IMR-90 (cell line): ENCODE measurements at regions not wholly inside any gene's neighbourhood (a gene's known extent, or its start where the extent isn't known, plus 50 kb on each side); places are given as distances from the start of the nearest gene placed in this dataset.

ENCODE experiments used
- ATAC-seq: fragments of 200-7000 bp; cut with Tn5 transposase; 2 replicates; pipeline ENCODE4 v1.9.1; 2020; ENCODE audit warnings: low read depth, mild to moderate bottlenecking, moderate library complexity
- BruUV-seq: library from RNA; stranded (reverse); fragments of 400-500 nt; replicated peaks from 2 replicates; lab custom pipeline; 2021; lab: Mats Ljungman, UMichigan
- CTCF ChIA-PET: fragments of 300-600 bp; formaldehyde crosslinking; extraction: SDS; loops from one replicate; lab custom pipeline; 2021; ENCODE audit warnings: antibody characterized with exemption; lab: Yijun Ruan, JAX
- POLR2A ChIA-PET: fragments of 300-600 bp; sonication (Branson Sonifier 250); formaldehyde crosslinking; loops from one replicate; lab custom pipeline; 2022; ENCODE audit warnings: antibody characterized with exemption; ENCODE audit not compliant: unreplicated experiment; lab: Charles Lee
- DNase-seq: peaks from one replicate; pipeline ENCODE4 v3.0.0; 2013
- H2AFZ ChIP-seq: replicated peaks from 2 replicates; pipeline ENCODE3; 2013; ENCODE audit warnings: low read length, mild to moderate bottlenecking; ENCODE audit not compliant: poor library complexity
- H2AK5ac ChIP-seq: 2 replicates; pipeline ENCODE4 v1.6.1; 2013; ENCODE audit warnings: low read depth, low read length, inconsistent platforms
- H2AK9ac ChIP-seq: replicated peaks from 2 replicates; pipeline ENCODE3; 2013; ENCODE audit warnings: mild to moderate bottlenecking, low read depth, low read length, moderate library complexity; ENCODE audit not compliant: poor library complexity
- H2BK120ac ChIP-seq: 2 replicates; pipeline ENCODE4 v1.6.1; 2013; ENCODE audit warnings: low read depth, low read length, inconsistent platforms
- H2BK15ac ChIP-seq: 3 replicates; pipeline ENCODE4 v1.6.1; 2013; ENCODE audit warnings: low read depth, low read length, inconsistent platforms
- H2BK20ac ChIP-seq: 2 replicates; pipeline ENCODE4 v1.6.1; 2013; ENCODE audit warnings: low read depth, mild to moderate bottlenecking, inconsistent platforms, low read length, moderate library complexity
- H2BK5ac ChIP-seq: 2 replicates; pipeline ENCODE4 v1.6.1; 2013; ENCODE audit warnings: mild to moderate bottlenecking, low read depth, low read length, inconsistent platforms; ENCODE audit not compliant: poor library complexity, severe bottlenecking
- H3K14ac ChIP-seq: replicated peaks from 2 replicates; pipeline ENCODE4 v1.6.1; 2013; ENCODE audit warnings: low read depth, low read length, inconsistent platforms
- H3K18ac ChIP-seq: 2 replicates; pipeline ENCODE4 v1.6.1; 2013; ENCODE audit warnings: low read depth, low read length, control low read depth
- H3K23ac ChIP-seq: 2 replicates; pipeline ENCODE4 v1.6.1; 2013; ENCODE audit warnings: low read depth, low read length, inconsistent platforms
- H3K27ac ChIP-seq: 2 replicates; pipeline ENCODE4 v1.5.1; 2013; ENCODE audit warnings: mild to moderate bottlenecking, control low read depth, low read length; ENCODE audit not compliant: insufficient read depth
- H3K27me3 ChIP-seq: 2 replicates; pipeline ENCODE4 v1.6.1; 2013; ENCODE audit warnings: low read length; ENCODE audit not compliant: control insufficient read depth, insufficient read depth
- H3K36me3 ChIP-seq: 2 replicates; pipeline ENCODE4 v1.6.1; 2013; ENCODE audit warnings: low read length, mixed read lengths; ENCODE audit not compliant: control insufficient read depth, insufficient read depth
- H3K4ac ChIP-seq: 2 replicates; pipeline ENCODE4 v1.6.1; 2013; ENCODE audit warnings: low read depth, low read length, inconsistent platforms
- H3K4me1 ChIP-seq: 2 replicates; pipeline ENCODE4 v1.6.1; 2013; ENCODE audit warnings: low read length, mixed read lengths; ENCODE audit not compliant: control insufficient read depth, insufficient read depth
- H3K4me2 ChIP-seq: 2 replicates; pipeline ENCODE4 v1.6.1; 2013; ENCODE audit warnings: low read depth, mild to moderate bottlenecking, control low read depth, low read length, moderate library complexity
- H3K4me3 ChIP-seq: 2 replicates; pipeline ENCODE4 v1.5.1; 2013; ENCODE audit warnings: low read depth, mild to moderate bottlenecking, control low read depth, low read length, moderate library complexity; ENCODE audit not compliant: insufficient read depth
- H3K56ac ChIP-seq: 2 replicates; pipeline ENCODE4 v1.6.1; 2013; ENCODE audit warnings: low read length, inconsistent platforms; ENCODE audit not compliant: insufficient read depth; ENCODE audit errors: extremely low read depth
- H3K79me1 ChIP-seq, 2 experiments: 2 replicates each; pipeline ENCODE4 v1.6.1; 2013; ENCODE audit warnings: low read length in 2 of 2, inconsistent platforms in 1 of 2, low read depth in 1 of 2
- H3K9ac ChIP-seq: 2 replicates; pipeline ENCODE4 v1.6.1; 2013; ENCODE audit warnings: low read depth, low read length, control low read depth
- H3K9me1 ChIP-seq: 2 replicates; pipeline ENCODE4 v1.6.1; 2013; ENCODE audit warnings: low read length, inconsistent platforms; ENCODE audit not compliant: insufficient read depth
- H3K9me3 ChIP-seq: 2 replicates; pipeline ENCODE4 v1.6.1; 2013; ENCODE audit warnings: low read length; ENCODE audit not compliant: control insufficient read depth, insufficient read depth
- H4K20me1 ChIP-seq: 2 replicates; pipeline ENCODE4 v1.6.1; 2013; ENCODE audit warnings: low read length, inconsistent platforms; ENCODE audit not compliant: insufficient read depth
- H4K5ac ChIP-seq: 2 replicates; pipeline ENCODE4 v1.6.1; 2013; ENCODE audit warnings: mild to moderate bottlenecking, low read depth, low read length, control low read depth
- H4K8ac ChIP-seq, 2 experiments: 2 replicates each; pipeline ENCODE4 v1.6.1; 2013; ENCODE audit warnings: low read depth in 2 of 2, low read length in 2 of 2, control low read depth in 1 of 2, inconsistent platforms in 1 of 2
- H4K91ac ChIP-seq: 2 replicates; pipeline ENCODE4 v1.6.1; 2013; ENCODE audit warnings: low read depth, low read length, inconsistent platforms; ENCODE audit not compliant: insufficient read depth
- BHLHE40 ChIP-seq: fragments of 150-350 bp; IDR thresholded peaks from 2 replicates; pipeline ENCODE4 v1.6.1; 2016; ENCODE audit warnings: mild to moderate bottlenecking, low read depth, low read length
- CEBPB ChIP-seq: IDR thresholded peaks from 2 replicates; pipeline ENCODE4 v1.6.1; 2012; ENCODE audit warnings: low read depth, low read length, improper control_type of control experiment
- CTCF ChIP-seq: conservative IDR thresholded peaks from 2 replicates; pipeline ENCODE4 v1.5.1; 2012; ENCODE audit warnings: mild to moderate bottlenecking, low read depth, low read length, improper control_type of control experiment
- MAZ ChIP-seq: IDR thresholded peaks from 2 replicates; pipeline ENCODE4 v1.6.1; 2012; ENCODE audit warnings: low read depth, mild to moderate bottlenecking, low read length, improper control_type of control experiment, moderate library complexity, borderline replicate concordance
- NFE2L2 ChIP-seq: fragments of 150-350 bp; IDR thresholded peaks from 2 replicates; pipeline ENCODE4 v1.6.1; 2016; ENCODE audit warnings: low read depth, mild to moderate bottlenecking, low read length
- RAD21 ChIP-seq: IDR thresholded peaks from 2 replicates; pipeline ENCODE4 v1.6.1; 2012; ENCODE audit warnings: low read length, improper control_type of control experiment
- RFX5 ChIP-seq: IDR thresholded peaks from 2 replicates; pipeline ENCODE4 v1.8.0; 2012; ENCODE audit warnings: low read depth, mild to moderate bottlenecking, low read length, moderate library complexity
- SMC3 ChIP-seq: fragments of 150-350 bp; IDR thresholded peaks from 2 replicates; pipeline ENCODE4 v1.6.1; 2016; ENCODE audit warnings: low read depth, mild to moderate bottlenecking, antibody characterized with exemption, low read length, moderate library complexity
- WGBS, 2 experiments: methylation state at CpG; one replicate each; pipeline versions ENCODE4 v1.1.5 to v1.1.7; 2013; ENCODE audit warnings: missing lambda C conversion rate in 2 of 2; ENCODE audit not compliant: insufficient read length in 1 of 2; ENCODE audit errors: extremely low coverage in 2 of 2; 5-methylcytosine and 5-hydroxymethylcytosine counted together
- dilution Hi-C: fragments of 300-500 bp; cut with HindIII; formaldehyde crosslinking; loops from one replicate; pipeline ENCODE4 v1.14.3; 2018; ENCODE audit warnings: low sequenced_read_pairs; ENCODE audit not compliant: unreplicated experiment
- in situ Hi-C: fragments of 300-500 bp; cut with MboI; formaldehyde crosslinking; loops from 3 replicates; pipeline ENCODE4 v1.14.3; 2019; ENCODE audit warnings: low sequenced_read_pairs, inconsistent platforms, mixed read lengths
- intact Hi-C: fragments of 100-400 bp; cut with micrococcal nuclease; formaldehyde crosslinking; loops from 2 replicates; pipeline ENCODE4 v1.10.0; 2022

DNA sequence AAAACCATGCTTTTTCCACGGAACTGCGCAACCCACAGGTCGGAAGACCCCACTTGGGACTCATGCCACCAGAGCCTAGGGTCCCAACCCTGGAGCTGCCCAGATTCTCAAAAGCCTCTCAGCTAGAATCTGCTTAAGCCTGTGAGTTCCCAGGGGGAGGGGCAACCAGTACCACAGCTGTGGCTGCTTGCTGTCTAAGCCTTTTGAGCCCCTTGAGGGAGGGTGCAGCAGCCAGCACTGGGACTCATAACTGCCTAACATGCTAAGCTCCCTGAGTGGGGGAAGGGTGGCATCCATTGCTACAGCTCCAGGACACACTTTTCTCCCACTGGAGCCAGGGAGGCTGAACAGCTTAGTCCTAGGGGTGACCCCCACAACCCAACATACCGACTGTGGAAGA is 485.6 kb upstream of the GRM3 start:
- intact Hi-C loops = no loop called here
- Histone ChIP-seq H3K56ac (no peak overlapping the region), H2AK5ac (no peak overlapping the region), H2AFZ (no peak overlapping the region), H4K5ac (no peak overlapping the region), H2BK15ac (no peak overlapping the region), H3K9ac (no peak overlapping the region), H4K20me1 (no peaks in the 10 kb centered on the region), H3K9me1 (no peaks in the 10 kb centered on the region), H3K14ac (no peak overlapping the region), H3K4me1 (no peaks in the 10 kb centered on the region), H3K4ac (no peak overlapping the region), H4K8ac (no peak overlapping the region), H3K27me3 (no peaks in the 10 kb centered on the region), H3K27ac (no peak overlapping the region), H3K36me3 (no peaks in the 10 kb centered on the region), H3K4me2 (no peak overlapping the region), H3K23ac (no peak overlapping the region), H2BK20ac (no peak overlapping the region), H3K9me3 (peaks cover 7% of the 10 kb centered on the region), H4K91ac (no peak overlapping the region), H2BK5ac (no peak overlapping the region), H3K79me1 (no peaks in the 10 kb centered on the region), H2AK9ac (no peak overlapping the region), H2BK120ac (no peak overlapping the region), H3K4me3 (no peak overlapping the region), H3K18ac (no peak overlapping the region)
- no TSS peak for BruUV-seq
- DNase-seq (no peak), ATAC-seq (no peak)
- CTCF ChIA-PET = no interaction called here
- POLR2A ChIA-PET = no interaction called here
- TF ChIP-seq BHLHE40 (no peak), MAZ (no peak), CEBPB (no peak), RFX5 (no peak), SMC3 (no peak), CTCF (no peak), NFE2L2 (no peak), RAD21 (no peak)
- in situ Hi-C loops = no loop called here
- dilution Hi-C loops = no loop called here
- WGBS, 2 experiments = 100% methylated on average over 1 of the region's 4 CpGs; no CpG with 5 or more reads in 1 of the 2 experiments
